Activated naive CD8-positive, alpha-beta T cell treated with anti-CD3 and anti-CD28 coated beads for 36 hours (primary cell): ENCODE measurements at regions not wholly inside any gene's neighbourhood (a gene's known extent, or its start where the extent isn't known, plus 50 kb on each side); places are given as distances from the start of the nearest gene placed in this dataset.
"Not testable (repeated sequence)": the region's sequence is repeated elsewhere in the genome, so short reads cannot be mapped to it uniquely, and the experiment has no call there.

Experiments
- DNase-seq: peaks from one replicate; pipeline ENCODE4 v3.0.0; 2021
- H3K27ac Mint-ChIP-seq: one replicate; pipeline ENCODE4 v1.8.0; 2022; ENCODE audit warnings: mild to moderate bottlenecking, moderate library complexity, mixed read lengths
- H3K27me3 Mint-ChIP-seq: one replicate; pipeline ENCODE4 v1.8.0; 2022; ENCODE audit warnings: mild to moderate bottlenecking, mixed read lengths
- H3K36me3 Mint-ChIP-seq: one replicate; pipeline ENCODE4 v1.8.0; 2021; ENCODE audit warnings: mild to moderate bottlenecking, mixed read lengths
- H3K4me1 Mint-ChIP-seq: one replicate; pipeline ENCODE4 v1.8.0; 2021; ENCODE audit warnings: mixed read lengths
- H3K4me3 Mint-ChIP-seq: one replicate; pipeline ENCODE4 v1.8.0; 2022; ENCODE audit warnings: mild to moderate bottlenecking, moderate library complexity, mixed read lengths
- H3K9me3 Mint-ChIP-seq: one replicate; pipeline ENCODE4 v1.8.0; 2022; ENCODE audit warnings: mixed read lengths

DNA sequence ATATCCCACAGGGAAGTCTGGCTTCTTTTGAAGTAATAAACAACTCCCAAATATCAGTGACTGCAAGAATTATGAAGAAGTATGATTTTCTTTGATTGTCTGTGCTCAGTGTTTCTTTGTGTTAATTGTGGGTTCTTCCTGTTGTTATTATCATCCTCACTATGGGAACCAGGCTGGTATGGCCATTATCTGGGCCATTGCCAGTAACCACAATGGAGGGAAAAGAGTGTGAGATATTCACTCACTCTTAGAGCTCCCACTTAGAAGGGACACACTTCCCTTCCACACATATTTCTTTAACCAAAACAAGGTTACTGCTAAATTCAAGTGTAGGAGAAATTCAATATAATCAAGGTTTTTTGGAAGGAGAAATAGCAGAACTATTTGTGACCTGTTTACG lies 503.7 kb downstream of the SLC6A15 start:
- no peaks in the 10 kb centered on the region for H3K36me3 Mint-ChIP-seq
- H3K4me3 Mint-ChIP-seq = no peak overlapping the region
- peaks cover 2% of the 10 kb centered on the region for H3K9me3 Mint-ChIP-seq
- H3K4me1 Mint-ChIP-seq = no peaks in the 10 kb centered on the region
- DNase-seq = no peak
- no peaks in the 10 kb centered on the region for H3K27me3 Mint-ChIP-seq
- no peak overlapping the region for H3K27ac Mint-ChIP-seq

DNA sequence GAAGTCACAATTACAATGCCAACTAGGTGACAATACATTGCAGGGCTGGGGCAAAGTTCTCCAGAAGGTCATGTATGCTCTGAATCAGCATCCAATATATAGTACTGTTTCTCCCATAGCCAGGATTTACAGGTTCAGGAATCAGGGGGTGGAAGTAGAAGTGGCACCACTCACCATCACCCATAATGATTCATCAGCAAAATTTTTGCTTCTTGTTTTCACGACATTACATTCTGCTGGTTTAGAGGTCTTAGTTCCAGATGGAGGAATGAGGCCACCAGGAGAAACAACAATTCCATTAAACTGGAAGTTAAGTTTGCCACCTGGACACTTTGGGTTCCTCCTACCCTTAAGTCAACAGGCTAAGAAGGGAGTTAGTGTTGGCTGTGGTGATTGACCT lies 505.9 kb downstream of the SLC6A15 start:
- DNase-seq, H3K27me3 Mint-ChIP-seq, H3K9me3 Mint-ChIP-seq, H3K4me1 Mint-ChIP-seq, H3K27ac Mint-ChIP-seq, H3K4me3 Mint-ChIP-seq, H3K36me3 Mint-ChIP-seq: not testable (repeated sequence)

DNA sequence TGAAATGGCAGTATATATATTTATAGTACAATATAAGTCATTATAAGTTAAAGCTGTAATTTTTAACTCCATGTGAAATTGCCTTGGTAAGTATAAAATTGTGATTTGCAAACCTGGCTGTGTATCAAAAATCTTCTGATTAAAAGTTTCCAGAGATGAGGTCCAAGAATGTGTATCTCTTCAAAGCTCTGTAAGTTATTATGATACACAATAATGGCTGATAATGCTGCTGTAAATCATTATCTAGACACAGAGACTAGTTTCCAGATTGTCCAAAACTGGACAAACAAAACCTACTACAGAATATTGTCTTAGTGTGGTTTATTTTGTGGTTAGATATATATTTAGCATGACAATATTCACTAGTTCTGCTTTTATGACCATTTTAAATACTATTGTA lies 514.8 kb downstream of the SLC6A15 start:
- Mint-ChIP-seq H3K27me3 (no peaks in the 10 kb centered on the region), H3K4me1 (no peaks in the 10 kb centered on the region), H3K36me3 (no peaks in the 10 kb centered on the region), H3K27ac (no peak overlapping the region), H3K9me3 (no peaks in the 10 kb centered on the region), H3K4me3 (no peak overlapping the region)
- DNase-seq = no peak

DNA sequence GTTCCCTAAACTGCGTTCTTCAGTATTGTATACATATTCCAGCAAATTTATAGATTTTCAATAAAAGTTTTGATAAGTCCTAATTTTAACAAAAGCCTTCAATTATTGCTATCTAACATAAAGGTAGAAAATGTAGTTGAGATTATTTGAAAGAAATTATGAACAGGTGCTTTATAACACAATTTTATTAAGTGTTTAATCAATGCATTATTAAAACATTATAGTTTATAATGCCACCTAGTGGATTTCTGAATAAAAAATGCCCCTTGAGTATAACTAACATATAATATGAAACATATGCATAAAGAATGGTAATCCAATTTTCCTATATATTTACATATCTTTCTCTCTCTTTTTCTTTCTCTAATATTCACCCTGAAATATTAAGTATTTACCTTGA lies 515.3 kb downstream of the SLC6A15 start:
- H3K9me3 Mint-ChIP-seq = no peaks in the 10 kb centered on the region
- H3K36me3 Mint-ChIP-seq = no peaks in the 10 kb centered on the region
- H3K4me1 Mint-ChIP-seq = no peaks in the 10 kb centered on the region
- H3K27me3 Mint-ChIP-seq = no peaks in the 10 kb centered on the region
- no peak for DNase-seq
- no peak overlapping the region for H3K27ac Mint-ChIP-seq
- no peak overlapping the region for H3K4me3 Mint-ChIP-seq

DNA sequence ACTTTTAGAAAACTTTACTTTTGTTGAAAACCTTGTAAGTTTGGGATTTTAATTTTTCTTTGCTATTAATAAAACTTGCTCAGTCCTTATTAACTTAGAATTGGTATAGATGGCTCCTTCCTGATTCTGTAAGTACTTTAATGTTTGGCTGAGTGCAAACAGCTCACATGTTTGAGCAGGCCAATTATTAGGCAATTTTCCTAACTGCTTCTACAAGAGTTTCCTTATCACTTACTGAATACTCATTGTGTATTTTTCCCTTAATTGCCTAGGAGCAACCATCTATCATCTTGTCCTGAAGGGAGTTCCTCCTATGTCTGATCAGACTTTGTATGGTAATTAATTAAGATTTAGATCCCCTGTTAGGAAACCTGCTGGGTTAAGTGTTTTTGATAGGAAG lies 521.4 kb downstream of the SLC6A15 start:
- not testable (repeated sequence) for H3K36me3 Mint-ChIP-seq, H3K27me3 Mint-ChIP-seq, H3K27ac Mint-ChIP-seq, H3K4me3 Mint-ChIP-seq, H3K9me3 Mint-ChIP-seq, H3K4me1 Mint-ChIP-seq, DNase-seq

DNA sequence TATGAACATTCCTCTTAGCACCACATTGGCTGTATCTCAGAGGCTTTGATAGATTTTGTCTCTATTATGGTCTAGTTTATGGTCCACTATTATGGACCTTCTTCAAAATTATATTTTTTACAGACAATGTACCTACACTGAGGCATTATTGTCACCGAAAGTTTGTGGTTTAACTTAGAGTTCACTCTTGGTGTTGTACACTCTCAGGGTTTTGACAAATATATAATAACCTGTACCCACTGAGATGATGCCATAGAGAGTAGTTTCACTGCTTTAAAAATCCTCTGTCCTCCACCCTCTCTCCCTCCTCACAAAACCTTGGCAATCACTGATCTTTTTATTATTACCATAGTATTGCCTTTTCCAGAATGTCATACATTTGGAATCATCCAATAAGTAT lies 528.2 kb downstream of the SLC6A15 start:
- Mint-ChIP-seq H3K36me3 (no peaks in the 10 kb centered on the region), H3K9me3 (peaks cover 9% of the 10 kb centered on the region), H3K27ac (no peak overlapping the region), H3K27me3 (no peaks in the 10 kb centered on the region), H3K4me3 (no peak overlapping the region), H3K4me1 (no peaks in the 10 kb centered on the region)
- no peak for DNase-seq

DNA sequence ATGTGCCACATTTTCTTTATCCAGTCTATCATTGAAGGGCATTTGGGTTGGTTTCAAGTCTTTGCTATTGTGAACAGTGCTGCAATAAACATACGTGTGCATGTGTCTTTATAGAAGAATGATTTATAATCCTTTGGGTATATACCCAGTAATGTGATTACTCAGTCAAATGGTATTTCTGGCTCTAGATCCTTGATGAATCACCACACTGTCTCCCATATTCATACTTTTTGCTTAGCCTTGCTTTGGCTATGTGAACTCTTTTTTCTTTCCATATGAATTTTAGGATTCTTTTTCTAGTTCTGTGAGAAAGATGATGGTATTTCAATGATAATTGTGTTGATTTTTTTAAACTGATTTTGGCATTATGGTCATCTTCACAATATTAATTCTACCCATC lies 530.1 kb downstream of the SLC6A15 start:
- H3K4me1 Mint-ChIP-seq, DNase-seq, H3K36me3 Mint-ChIP-seq, H3K27me3 Mint-ChIP-seq, H3K27ac Mint-ChIP-seq, H3K4me3 Mint-ChIP-seq, H3K9me3 Mint-ChIP-seq: not testable (repeated sequence)

DNA sequence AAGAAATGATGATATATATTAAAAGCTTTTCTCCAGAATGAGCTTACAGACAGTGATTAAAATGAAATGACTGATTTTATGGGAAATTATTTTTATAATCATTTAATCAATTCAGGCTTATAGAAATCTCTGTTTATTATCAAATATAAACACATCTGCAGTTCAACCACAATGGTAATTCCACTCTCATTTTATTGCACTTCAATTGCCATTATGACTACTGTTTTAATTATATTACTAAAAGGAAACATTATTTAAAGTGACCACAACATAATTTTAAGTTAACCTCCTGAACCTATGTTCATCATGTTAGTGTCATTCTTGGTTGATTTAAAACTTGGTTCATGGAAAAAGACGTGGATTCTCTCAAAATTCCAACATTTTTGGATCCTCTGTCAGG lies 536.3 kb downstream of the SLC6A15 start:
- DNase-seq = no peak
- Mint-ChIP-seq H3K27me3 (no peaks in the 10 kb centered on the region), H3K27ac (no peak overlapping the region), H3K36me3 (no peaks in the 10 kb centered on the region), H3K9me3 (peaks cover 1% of the 10 kb centered on the region), H3K4me1 (no peaks in the 10 kb centered on the region), H3K4me3 (no peak overlapping the region)

DNA sequence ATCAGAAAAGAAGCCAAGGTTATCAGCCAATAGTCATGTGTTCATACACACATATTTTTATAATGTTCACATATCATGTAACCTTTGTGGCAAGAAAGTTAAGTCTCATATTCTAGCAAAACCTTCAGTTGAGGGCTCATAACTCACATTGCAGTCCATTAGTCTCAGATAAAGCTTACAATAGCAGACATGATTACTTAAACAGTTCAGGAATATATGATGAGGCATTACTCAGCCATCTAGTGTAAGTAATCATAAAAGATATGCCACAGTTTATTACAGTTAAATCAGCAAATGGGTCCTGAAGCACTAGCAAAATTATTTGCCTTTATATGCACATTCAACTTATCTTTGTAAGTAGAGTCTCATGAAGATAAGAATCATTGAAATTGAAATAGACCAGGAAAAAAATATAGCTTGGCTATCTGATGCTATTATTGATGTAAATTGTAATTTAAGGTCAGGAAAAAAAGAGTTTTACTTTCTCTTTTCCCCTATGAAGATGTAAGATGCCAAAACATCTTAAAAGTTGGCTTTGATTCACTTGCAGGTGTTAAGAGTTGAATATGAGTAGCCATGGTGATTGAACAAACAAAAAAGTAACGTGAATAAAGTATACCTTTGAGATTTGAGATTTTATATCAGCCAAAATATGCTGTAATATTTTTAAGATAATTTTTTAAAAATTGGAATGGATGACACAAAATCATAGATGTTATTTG lies 537.0 kb downstream of the SLC6A15 start:
- Mint-ChIP-seq H3K4me1 (no peaks in the 10 kb centered on the region), H3K27ac (no peak overlapping the region), H3K4me3 (no peak overlapping the region), H3K9me3 (peaks cover 1% of the 10 kb centered on the region), H3K36me3 (no peaks in the 10 kb centered on the region), H3K27me3 (no peaks in the 10 kb centered on the region)
- no peak for DNase-seq

DNA sequence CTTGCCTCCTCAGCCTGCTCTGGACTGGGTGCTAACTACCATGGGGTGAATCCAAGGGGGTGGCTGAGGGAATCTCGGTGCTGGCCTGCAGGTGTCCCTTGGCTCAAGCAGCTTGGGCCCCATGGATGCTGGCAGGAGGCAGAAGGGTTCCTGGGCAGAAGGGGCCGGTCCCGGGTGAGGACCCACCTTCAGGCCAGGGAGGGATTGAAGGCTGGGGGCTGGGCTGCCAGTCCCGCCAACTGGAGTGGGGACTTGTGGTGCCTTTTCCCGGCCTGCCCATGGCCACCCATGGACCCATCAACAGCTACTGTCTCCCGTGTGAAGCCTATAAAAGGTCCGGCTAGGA lies 550.1 kb downstream of the SLC6A15 start:
- DNase-seq = no peak
- no peak overlapping the region for H3K4me3 Mint-ChIP-seq
- H3K27ac Mint-ChIP-seq = no peak overlapping the region
- no peaks in the 10 kb centered on the region for H3K4me1 Mint-ChIP-seq
- no peaks in the 10 kb centered on the region for H3K27me3 Mint-ChIP-seq
- H3K36me3 Mint-ChIP-seq = no peaks in the 10 kb centered on the region
- no peaks in the 10 kb centered on the region for H3K9me3 Mint-ChIP-seq

DNA sequence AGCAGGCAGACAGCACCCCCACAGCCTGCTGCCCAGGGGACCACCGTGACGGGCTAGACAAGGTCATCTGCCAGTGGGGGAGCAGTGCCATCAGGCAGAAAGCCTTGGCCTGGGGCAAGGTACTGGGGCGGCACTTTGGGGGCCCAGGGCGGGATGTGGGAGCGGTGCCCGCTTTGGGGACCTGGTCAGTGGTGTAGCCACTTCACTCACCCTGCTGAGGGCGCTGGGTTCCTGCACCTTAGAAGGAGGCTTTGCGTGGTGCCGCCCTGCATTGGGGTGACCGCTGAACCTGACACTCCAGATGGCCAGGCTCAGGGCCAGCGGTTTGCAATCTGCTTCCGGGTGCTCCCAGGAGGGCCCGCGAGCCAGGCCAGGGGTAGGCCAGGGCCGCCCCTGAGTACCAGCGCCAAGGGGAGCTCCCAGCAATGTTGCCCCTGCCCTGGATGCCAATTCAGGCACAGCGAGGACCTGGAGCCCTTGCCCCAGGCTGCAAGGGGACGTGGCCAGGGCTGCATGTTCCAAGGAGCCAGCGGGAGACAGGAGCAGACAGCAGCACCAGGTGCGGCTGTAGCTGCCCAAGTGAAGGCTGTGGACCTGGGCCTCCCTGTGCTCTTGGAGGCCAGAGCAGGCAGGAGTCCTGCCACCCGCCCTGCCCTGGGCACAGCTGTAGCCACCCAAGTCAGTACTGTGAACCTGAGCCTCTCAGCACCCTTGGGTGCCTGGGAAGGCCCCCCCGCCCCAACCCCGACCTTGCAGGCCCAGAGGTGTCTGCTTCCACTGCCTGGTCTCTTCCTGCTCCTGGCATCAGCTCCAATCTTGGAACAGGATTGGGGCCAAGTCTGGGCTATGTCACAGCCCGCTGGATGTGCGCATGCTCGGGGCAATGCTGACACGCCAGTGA lies 550.7 kb downstream of the SLC6A15 start:
- Mint-ChIP-seq H3K36me3 (no peaks in the 10 kb centered on the region), H3K9me3 (no peaks in the 10 kb centered on the region), H3K27ac (no peak overlapping the region), H3K4me1 (no peaks in the 10 kb centered on the region), H3K4me3 (no peak overlapping the region), H3K27me3 (no peaks in the 10 kb centered on the region)
- DNase-seq = no peak

DNA sequence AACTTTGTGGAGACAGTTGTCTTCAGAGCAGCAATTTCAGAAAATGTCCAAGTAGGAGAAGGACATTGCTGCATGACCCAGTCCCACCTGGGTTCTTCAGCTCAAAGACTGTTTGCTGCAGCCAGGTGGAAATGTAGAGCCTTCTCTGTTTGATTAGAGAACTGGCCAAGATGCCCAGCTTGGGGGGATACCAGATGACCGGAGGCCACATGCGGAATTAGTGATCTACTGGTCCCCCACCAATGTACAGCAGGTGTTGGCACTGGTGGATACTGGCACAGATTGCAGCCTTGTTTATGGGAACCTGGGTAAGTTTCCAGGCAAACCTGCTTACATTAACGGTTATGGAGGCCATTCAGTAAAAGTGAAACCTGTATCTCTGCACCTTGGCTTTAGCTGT lies 555.3 kb downstream of the SLC6A15 start:
- Mint-ChIP-seq H3K36me3 (no peaks in the 10 kb centered on the region), H3K9me3 (no peaks in the 10 kb centered on the region), H3K4me3 (no peak overlapping the region), H3K4me1 (no peaks in the 10 kb centered on the region), H3K27me3 (no peaks in the 10 kb centered on the region), H3K27ac (no peak overlapping the region)
- DNase-seq = no peak

DNA sequence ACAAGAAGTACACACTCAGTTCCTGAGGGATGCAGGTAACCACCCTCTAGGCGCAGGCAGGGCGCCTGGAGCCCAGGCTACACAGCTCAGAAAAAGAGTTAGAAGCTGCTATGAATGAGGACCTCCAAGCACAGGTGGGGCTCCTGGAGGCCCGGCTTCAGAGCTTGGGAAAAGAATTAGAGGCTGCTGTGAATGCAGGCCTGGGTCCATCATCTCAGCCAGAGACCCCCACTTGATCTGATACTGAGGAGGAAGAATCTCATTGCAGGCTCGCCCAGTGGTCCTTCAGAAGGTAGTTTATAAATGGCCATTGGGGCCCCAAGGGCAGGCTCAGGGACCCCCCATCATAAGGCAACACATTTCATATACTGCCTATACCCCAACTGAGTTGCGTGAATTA lies 556.4 kb downstream of the SLC6A15 start:
- no peaks in the 10 kb centered on the region for H3K9me3 Mint-ChIP-seq
- no peaks in the 10 kb centered on the region for H3K27me3 Mint-ChIP-seq
- no peak overlapping the region for H3K27ac Mint-ChIP-seq

DNA sequence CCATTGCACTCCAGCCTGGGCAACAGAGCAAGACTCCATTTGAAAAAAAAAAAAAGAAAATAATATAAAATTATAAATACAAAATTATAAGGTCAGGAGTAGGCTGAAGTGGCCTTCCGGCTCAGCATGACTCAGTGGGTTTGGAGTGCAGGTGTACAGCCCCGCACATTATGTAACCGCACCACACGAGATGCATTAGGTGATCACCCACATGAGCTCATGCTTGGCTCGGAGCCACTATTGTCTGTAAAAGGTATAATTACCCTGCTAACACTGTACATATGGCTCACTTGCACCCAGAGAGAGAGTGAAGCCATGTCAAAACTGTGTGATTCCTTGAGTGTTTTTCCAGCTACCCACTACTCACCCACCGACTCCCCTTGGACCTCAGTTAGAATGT lies 557.0 kb downstream of the SLC6A15 start:
- DNase-seq = no peak
- peaks cover 1% of the 10 kb centered on the region for H3K36me3 Mint-ChIP-seq
- no peaks in the 10 kb centered on the region for H3K27me3 Mint-ChIP-seq
- no peak overlapping the region for H3K27ac Mint-ChIP-seq
- no peak overlapping the region for H3K4me3 Mint-ChIP-seq
- no peaks in the 10 kb centered on the region for H3K4me1 Mint-ChIP-seq
- H3K9me3 Mint-ChIP-seq = peaks cover 1% of the 10 kb centered on the region

More for the DNA sequence above, 556.4 kb downstream of the SLC6A15 start:
- Mint-ChIP-seq H3K4me1 (no peaks in the 10 kb centered on the region), H3K36me3 (no peaks in the 10 kb centered on the region), H3K4me3 (no peak overlapping the region)
- no peak for DNase-seq

DNA sequence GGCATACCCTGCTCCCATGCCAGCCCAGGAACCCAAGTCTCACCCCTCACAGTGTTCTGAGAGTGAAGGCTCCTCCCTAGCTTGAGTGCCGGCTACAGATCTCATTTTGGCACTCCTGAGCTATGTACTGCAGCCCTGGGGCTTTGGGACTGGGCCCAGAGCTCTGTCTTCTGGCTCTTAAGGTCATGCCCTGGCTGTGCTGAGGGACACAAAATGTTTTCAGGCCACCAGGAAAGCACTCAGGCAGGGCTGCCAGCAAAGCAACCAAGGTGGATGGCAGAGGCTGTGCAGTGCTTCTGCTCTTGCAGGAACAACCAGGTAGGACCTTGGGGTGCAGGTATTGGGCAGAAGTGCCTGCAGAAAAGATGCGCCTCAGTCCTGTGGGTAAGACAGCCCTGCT lies 564.0 kb downstream of the SLC6A15 start:
- no peaks in the 10 kb centered on the region for H3K4me1 Mint-ChIP-seq
- DNase-seq = no peak
- peaks cover 1% of the 10 kb centered on the region for H3K9me3 Mint-ChIP-seq
- peaks cover 1% of the 10 kb centered on the region for H3K36me3 Mint-ChIP-seq
- no peak overlapping the region for H3K4me3 Mint-ChIP-seq
- H3K27me3 Mint-ChIP-seq = no peaks in the 10 kb centered on the region
- no peak overlapping the region for H3K27ac Mint-ChIP-seq
